GM12864 (cell line): ENCODE measurements at regions not wholly inside any gene's neighbourhood (a gene's known extent, or its start where the extent isn't known, plus 50 kb on each side); places are given as distances from the start of the nearest gene placed in this dataset.
"Not testable (repeated sequence)": the region's sequence is repeated elsewhere in the genome, so short reads cannot be mapped to it uniquely, and the experiment has no call there.

Source experiments
- DNase-seq: peaks from one replicate; pipeline ENCODE4 v3.0.0-alpha.2; 2011; ENCODE audit warnings: low read depth
- H3K4me3 ChIP-seq: 2 replicates; pipeline ENCODE4 v1.5.1; 2011; ENCODE audit warnings: mild to moderate bottlenecking, low read depth, low read length, control low read depth
- TF ChIP-seq, protein P1 (sequence below): IDR thresholded peaks from 2 replicates; pipeline ENCODE4 v1.5.1; 2011; ENCODE audit warnings: low read depth, mild to moderate bottlenecking, moderate library complexity, low read length, control low read depth, inconsistent platforms; ENCODE audit errors: missing control alignments

GRCh38 chr3:158026236-158026635, 80.0 kb downstream of the SHOX2 start:
- no peak overlapping the region for H3K4me3 ChIP-seq
- TF ChIP-seq, protein P1, sequence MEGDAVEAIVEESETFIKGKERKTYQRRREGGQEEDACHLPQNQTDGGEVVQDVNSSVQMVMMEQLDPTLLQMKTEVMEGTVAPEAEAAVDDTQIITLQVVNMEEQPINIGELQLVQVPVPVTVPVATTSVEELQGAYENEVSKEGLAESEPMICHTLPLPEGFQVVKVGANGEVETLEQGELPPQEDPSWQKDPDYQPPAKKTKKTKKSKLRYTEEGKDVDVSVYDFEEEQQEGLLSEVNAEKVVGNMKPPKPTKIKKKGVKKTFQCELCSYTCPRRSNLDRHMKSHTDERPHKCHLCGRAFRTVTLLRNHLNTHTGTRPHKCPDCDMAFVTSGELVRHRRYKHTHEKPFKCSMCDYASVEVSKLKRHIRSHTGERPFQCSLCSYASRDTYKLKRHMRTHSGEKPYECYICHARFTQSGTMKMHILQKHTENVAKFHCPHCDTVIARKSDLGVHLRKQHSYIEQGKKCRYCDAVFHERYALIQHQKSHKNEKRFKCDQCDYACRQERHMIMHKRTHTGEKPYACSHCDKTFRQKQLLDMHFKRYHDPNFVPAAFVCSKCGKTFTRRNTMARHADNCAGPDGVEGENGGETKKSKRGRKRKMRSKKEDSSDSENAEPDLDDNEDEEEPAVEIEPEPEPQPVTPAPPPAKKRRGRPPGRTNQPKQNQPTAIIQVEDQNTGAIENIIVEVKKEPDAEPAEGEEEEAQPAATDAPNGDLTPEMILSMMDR: no peak
- DNase-seq: no peak

DNA sequence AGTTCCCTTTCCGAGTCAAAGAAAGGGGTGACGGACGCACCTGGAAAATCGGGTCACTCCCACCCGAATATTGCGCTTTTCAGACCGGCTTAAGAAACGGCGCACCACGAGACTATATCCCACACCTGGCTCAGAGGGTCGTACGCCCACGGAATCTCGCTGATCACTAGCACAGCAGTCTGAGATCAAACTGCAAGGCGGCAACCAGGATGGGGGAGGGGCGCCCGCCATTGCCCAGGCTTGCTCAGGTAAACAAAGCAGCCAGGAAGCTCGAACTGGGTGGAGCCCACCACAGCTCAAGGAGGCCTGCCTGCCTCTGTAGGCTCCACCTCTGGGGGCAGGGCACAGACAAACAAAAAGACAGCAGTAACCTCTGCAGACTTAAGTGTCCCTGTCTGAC, 86.3 kb downstream of the SHOX2 start:
- not testable (repeated sequence) for DNase-seq, H3K4me3 ChIP-seq

DNA sequence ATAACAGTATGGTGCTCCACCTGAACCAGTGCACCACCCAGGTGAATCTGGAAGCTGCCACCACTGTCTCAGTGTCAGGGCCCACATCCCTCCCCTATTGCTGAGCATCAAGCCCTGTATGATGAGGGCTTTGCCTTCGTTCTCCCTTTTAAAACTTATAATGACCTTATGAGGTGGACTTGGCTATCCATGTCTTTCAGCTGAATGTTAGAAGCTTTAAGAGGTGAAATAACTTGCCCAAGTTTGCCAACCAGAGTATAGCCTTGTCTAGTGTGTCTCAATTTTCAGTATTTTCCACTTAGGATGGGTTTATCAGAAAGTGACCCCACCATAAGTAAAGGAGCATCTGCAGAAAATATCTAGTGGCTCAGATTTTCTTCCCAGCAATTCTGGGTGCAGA, 87.8 kb downstream of the SHOX2 start:
- TF ChIP-seq, protein P1: no peak
- no peak overlapping the region for H3K4me3 ChIP-seq
- no peak for DNase-seq

GRCh38 chr3:158012901-158013300, 93.3 kb downstream of the SHOX2 start:
- no peak overlapping the region for H3K4me3 ChIP-seq
- TF ChIP-seq, protein P1: no peak
- DNase-seq: no peak

GRCh38 chr3:158005391-158006100, 100.7 kb downstream of the SHOX2 start:
- TF ChIP-seq, protein P1: no peak
- no peak overlapping the region for H3K4me3 ChIP-seq
- no peak for DNase-seq

DNA sequence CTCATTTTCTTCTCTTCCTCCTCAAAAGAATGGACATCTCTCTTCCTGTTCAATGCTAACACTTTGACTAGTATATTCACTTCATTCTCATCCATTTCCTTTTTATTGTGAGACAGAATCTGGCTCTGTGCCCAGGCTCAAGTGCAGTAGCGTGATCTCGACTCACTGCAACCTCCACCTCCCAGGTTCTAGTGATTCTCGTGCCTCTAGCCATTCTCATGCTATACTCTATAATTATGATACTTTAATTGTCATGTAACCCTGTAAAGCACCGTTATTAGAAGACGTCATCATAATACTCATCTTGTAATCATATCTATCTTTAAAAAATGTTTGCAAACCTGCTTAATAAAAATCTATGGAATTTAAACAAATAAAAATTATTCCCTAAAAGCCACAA, 107.0 kb downstream of the SHOX2 start:
- H3K4me3 ChIP-seq: no peak overlapping the region
- DNase-seq: no peak
- TF ChIP-seq, protein P1: no peak

DNA sequence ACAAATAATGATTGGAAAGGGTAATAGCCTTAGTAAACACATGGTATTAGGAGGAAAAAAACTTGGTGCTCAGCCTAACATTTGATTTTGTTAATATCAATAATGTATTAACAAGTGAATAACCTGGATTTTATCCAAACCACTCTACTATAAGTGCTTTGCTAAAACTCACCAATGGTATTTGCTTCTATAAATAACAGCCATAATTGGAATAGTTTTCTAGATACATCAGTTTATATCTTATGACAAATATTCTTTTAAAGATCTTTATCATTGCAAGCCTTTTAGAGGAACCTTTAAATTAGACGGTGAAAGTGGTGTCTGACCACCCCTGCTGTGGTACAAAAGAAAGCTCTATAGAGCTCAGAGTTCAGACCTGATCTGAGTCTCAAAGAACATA, 123.9 kb downstream of the SHOX2 start:
- no peak overlapping the region for H3K4me3 ChIP-seq
- DNase-seq: no peak
- TF ChIP-seq, protein P1: no peak
